ENCODE measurements at regions not wholly inside any gene's neighbourhood (a gene's known extent, or its start where the extent isn't known, plus 50 kb on each side); places are given as distances from the start of the nearest gene placed in this dataset.
A peak's percentile ranks its signal among the peaks of the same experiment; 100 is the strongest.

DNA sequence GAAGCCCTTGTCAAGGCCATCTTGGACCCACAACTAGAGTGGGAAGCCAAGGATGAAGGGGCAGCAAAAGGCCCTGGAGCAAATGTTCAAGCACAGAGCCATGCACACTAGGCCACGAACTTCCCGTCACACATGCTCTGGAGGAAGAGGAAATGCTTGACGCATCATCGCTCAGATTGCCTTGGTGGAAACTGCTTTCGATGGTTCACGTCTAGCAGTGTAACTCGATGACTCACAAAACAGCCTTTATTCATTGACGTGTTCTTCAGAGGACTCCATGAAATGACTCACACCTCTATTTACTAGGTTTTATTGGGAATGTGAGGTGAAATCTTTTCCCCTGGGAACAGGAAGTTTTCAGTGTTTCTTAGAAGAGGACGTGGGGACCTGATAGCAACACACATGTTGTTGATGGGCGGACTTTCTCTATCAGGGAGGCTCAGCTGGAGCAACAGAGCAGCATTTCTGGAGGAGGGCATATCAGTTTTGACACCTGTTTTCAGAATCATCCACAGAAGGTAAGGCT lies 79.8 kb upstream of the FLT1 start (continued):
- TF ChIP-seq ZNF394 (tag by site-specific recombination; IDR thresholded peaks at IDR 0.05; ENCODE audit: borderline replicate concordance) = no peak
- TF ChIP-seq, protein P1, sequence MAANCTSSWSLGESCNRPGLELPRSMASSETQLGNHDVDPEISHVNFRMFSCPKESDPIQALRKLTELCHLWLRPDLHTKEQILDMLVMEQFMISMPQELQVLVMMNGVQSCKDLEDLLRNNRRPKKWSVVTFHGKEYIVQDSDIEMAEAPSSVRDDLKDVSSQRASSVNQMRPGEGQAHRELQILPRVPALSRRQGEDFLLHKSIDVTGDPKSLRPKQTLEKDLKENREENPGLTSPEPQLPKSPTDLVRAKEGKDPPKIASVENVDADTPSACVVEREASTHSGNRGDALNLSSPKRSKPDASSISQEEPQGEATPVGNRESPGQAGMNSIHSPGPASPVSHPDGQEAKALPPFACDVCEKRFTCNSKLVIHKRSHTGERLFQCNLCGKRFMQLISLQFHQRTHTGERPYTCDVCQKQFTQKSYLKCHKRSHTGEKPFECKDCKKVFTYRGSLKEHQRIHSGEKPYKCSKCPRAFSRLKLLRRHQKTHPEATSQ (tag by site-specific recombination; IDR thresholded peaks at IDR 0.05) = no peak
- no peak for TF ChIP-seq KLF8 (tag by site-specific recombination; IDR thresholded peaks at IDR 0.05)
- TF ChIP-seq, protein P2, sequence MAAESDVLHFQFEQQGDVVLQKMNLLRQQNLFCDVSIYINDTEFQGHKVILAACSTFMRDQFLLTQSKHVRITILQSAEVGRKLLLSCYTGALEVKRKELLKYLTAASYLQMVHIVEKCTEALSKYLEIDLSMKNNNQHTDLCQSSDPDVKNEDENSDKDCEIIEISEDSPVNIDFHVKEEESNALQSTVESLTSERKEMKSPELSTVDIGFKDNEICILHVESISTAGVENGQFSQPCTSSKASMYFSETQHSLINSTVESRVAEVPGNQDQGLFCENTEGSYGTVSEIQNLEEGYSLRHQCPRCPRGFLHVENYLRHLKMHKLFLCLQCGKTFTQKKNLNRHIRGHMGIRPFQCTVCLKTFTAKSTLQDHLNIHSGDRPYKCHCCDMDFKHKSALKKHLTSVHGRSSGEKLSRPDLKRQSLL (tag by site-specific recombination; IDR thresholded peaks at IDR 0.05) = no peak
- TF ChIP-seq ZNF140 (tag by site-specific recombination; IDR thresholded peaks at IDR 0.05) = no peak
- no peak for TF ChIP-seq ZFHX2 (tag by site-specific recombination; conservative IDR thresholded peaks at IDR 0.05)
- TF ChIP-seq, protein P3, sequence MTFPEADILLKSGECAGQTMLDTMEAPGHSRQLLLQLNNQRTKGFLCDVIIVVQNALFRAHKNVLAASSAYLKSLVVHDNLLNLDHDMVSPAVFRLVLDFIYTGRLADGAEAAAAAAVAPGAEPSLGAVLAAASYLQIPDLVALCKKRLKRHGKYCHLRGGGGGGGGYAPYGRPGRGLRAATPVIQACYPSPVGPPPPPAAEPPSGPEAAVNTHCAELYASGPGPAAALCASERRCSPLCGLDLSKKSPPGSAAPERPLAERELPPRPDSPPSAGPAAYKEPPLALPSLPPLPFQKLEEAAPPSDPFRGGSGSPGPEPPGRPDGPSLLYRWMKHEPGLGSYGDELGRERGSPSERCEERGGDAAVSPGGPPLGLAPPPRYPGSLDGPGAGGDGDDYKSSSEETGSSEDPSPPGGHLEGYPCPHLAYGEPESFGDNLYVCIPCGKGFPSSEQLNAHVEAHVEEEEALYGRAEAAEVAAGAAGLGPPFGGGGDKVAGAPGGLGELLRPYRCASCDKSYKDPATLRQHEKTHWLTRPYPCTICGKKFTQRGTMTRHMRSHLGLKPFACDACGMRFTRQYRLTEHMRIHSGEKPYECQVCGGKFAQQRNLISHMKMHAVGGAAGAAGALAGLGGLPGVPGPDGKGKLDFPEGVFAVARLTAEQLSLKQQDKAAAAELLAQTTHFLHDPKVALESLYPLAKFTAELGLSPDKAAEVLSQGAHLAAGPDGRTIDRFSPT (tag by site-specific recombination; IDR thresholded peaks at IDR 0.05) = peak; percentile 34; the same call in 1 of the 2 replicates
- no peak for TF ChIP-seq ZNF324 (tag by site-specific recombination; IDR thresholded peaks at IDR 0.05)
- TF ChIP-seq, protein P4, sequence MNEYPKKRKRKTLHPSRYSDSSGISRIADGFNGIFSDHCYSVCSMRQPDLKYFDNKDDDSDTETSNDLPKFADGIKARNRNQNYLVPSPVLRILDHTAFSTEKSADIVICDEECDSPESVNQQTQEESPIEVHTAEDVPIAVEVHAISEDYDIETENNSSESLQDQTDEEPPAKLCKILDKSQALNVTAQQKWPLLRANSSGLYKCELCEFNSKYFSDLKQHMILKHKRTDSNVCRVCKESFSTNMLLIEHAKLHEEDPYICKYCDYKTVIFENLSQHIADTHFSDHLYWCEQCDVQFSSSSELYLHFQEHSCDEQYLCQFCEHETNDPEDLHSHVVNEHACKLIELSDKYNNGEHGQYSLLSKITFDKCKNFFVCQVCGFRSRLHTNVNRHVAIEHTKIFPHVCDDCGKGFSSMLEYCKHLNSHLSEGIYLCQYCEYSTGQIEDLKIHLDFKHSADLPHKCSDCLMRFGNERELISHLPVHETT (tag by site-specific recombination; IDR thresholded peaks at IDR 0.05) = peak; percentile 70
- TF ChIP-seq ZNF169 (tag by site-specific recombination; IDR thresholded peaks at IDR 0.05) = no peak
- TF ChIP-seq, protein P5, sequence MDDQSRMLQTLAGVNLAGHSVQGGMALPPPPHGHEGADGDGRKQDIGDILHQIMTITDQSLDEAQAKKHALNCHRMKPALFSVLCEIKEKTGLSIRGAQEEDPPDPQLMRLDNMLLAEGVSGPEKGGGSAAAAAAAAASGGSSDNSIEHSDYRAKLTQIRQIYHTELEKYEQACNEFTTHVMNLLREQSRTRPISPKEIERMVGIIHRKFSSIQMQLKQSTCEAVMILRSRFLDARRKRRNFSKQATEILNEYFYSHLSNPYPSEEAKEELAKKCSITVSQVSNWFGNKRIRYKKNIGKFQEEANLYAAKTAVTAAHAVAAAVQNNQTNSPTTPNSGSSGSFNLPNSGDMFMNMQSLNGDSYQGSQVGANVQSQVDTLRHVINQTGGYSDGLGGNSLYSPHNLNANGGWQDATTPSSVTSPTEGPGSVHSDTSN (CRISPR knock-in tag; IDR thresholded peaks at IDR 0.05) = no peak
- TF ChIP-seq HOXD13 (CRISPR knock-in tag; IDR thresholded peaks at IDR 0.05; ENCODE audit: borderline replicate concordance) = no peak
- TF ChIP-seq ZNF654 (tag by site-specific recombination; IDR thresholded peaks at IDR 0.05; ENCODE audit: low read depth) = no peak
- 0 out of 2 replicates have a peak, but pooled peaks have one; percentile 43 for TF ChIP-seq ZBTB17 (tag by site-specific recombination; IDR thresholded peaks at IDR 0.05)
- TF ChIP-seq, protein P6, sequence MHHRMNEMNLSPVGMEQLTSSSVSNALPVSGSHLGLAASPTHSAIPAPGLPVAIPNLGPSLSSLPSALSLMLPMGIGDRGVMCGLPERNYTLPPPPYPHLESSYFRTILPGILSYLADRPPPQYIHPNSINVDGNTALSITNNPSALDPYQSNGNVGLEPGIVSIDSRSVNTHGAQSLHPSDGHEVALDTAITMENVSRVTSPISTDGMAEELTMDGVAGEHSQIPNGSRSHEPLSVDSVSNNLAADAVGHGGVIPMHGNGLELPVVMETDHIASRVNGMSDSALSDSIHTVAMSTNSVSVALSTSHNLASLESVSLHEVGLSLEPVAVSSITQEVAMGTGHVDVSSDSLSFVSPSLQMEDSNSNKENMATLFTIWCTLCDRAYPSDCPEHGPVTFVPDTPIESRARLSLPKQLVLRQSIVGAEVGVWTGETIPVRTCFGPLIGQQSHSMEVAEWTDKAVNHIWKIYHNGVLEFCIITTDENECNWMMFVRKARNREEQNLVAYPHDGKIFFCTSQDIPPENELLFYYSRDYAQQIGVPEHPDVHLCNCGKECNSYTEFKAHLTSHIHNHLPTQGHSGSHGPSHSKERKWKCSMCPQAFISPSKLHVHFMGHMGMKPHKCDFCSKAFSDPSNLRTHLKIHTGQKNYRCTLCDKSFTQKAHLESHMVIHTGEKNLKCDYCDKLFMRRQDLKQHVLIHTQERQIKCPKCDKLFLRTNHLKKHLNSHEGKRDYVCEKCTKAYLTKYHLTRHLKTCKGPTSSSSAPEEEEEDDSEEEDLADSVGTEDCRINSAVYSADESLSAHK (tag by site-specific recombination; IDR thresholded peaks at IDR 0.05) = no peak
- TF ChIP-seq ZNF391 (tag by site-specific recombination; IDR thresholded peaks at IDR 0.05; ENCODE audit: borderline replicate concordance, low read depth) = no peak
- TF ChIP-seq ZNF416 (tag by site-specific recombination; IDR thresholded peaks at IDR 0.05) = no peak
- TF ChIP-seq ZNF473 (tag by site-specific recombination; IDR thresholded peaks at IDR 0.05) = no peak
- TF ChIP-seq ZNF133 (tag by site-specific recombination; IDR thresholded peaks at IDR 0.05) = no peak
- no peak for TF ChIP-seq ZNF776 (tag by site-specific recombination; IDR thresholded peaks at IDR 0.05; ENCODE audit: borderline replicate concordance)
- TF ChIP-seq, protein P7, sequence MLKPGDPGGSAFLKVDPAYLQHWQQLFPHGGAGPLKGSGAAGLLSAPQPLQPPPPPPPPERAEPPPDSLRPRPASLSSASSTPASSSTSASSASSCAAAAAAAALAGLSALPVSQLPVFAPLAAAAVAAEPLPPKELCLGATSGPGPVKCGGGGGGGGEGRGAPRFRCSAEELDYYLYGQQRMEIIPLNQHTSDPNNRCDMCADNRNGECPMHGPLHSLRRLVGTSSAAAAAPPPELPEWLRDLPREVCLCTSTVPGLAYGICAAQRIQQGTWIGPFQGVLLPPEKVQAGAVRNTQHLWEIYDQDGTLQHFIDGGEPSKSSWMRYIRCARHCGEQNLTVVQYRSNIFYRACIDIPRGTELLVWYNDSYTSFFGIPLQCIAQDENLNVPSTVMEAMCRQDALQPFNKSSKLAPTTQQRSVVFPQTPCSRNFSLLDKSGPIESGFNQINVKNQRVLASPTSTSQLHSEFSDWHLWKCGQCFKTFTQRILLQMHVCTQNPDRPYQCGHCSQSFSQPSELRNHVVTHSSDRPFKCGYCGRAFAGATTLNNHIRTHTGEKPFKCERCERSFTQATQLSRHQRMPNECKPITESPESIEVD (tag by site-specific recombination; IDR thresholded peaks at IDR 0.05) = peak; percentile 61
- TF ChIP-seq ZNF302 (tag by site-specific recombination; IDR thresholded peaks at IDR 0.05; ENCODE audit: low read depth) = no peak
- peak; percentile 88 for TF ChIP-seq ZNF629 (tag by site-specific recombination; IDR thresholded peaks at IDR 0.05)
- TF ChIP-seq ZNF174 (tag by site-specific recombination; IDR thresholded peaks at IDR 0.05) = no peak
- TF ChIP-seq, protein P8, sequence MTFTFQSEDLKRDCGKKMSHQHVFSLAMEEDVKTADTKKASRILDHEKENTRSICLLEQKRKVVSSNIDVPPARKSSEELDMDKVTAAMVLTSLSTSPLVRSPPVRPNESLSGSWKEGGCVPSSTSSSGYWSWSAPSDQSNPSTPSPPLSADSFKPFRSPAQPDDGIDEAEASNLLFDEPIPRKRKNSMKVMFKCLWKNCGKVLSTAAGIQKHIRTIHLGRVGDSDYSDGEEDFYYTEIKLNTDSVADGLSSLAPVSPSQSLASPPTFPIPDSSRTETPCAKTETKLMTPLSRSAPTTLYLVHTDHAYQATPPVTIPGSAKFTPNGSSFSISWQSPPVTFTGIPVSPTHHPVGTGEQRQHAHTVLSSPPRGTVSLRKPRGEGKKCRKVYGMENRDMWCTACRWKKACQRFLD (tag by site-specific recombination; IDR thresholded peaks at IDR 0.05) = no peak
- TF ChIP-seq ZXDB (tag by site-specific recombination; IDR thresholded peaks at IDR 0.05) = no peak
- TF ChIP-seq ZNF426 (tag by site-specific recombination; IDR thresholded peaks at IDR 0.05) = no peak
- no peak for TF ChIP-seq REPIN1 (tag by site-specific recombination; IDR thresholded peaks at IDR 0.05; ENCODE audit: low read depth)

Data from HEK293 (cell line).